ENCODE measurements at regions not wholly inside any gene's neighbourhood (a gene's known extent, or its start where the extent isn't known, plus 50 kb on each side); places are given as distances from the start of the nearest gene placed in this dataset.
A peak's percentile ranks its signal among the peaks of the same experiment; 100 is the strongest.
"Not testable (repeated sequence)": the region's sequence is repeated elsewhere in the genome, so short reads cannot be mapped to it uniquely, and the experiment has no call there.

DNA sequence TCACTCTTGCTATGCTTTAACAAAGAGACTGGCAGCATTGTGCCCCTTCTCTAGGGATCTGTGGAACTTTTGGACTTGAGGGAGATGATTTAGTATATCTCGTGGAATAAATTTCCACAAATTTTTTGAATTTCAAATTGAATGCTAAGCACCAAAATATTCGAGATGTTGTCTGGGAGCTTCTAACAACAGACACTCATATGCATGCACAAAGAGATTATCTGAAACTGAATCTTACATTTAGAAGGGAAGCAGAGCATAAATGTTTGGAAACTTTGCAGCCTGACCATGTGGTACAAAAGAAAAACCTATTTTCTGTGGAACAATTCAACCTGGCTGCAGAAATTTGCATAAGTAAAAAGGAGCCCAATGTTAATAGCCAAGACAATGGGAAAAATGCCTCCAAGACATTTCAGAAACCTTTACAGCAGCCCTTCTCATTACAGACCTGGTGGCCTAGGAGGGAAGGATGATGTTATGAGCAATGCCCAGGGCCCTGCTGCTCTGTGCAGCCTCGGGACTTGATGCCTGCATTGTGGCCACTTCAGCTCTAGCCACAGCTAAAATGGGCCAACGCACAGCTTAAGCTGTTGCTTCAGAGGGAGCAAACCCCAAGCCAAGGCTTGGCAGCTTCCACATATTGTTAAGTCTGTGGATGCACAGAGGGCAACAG lies 285.8 kb upstream of the FAM174A start:
- DNase-seq, result no peak

DNA sequence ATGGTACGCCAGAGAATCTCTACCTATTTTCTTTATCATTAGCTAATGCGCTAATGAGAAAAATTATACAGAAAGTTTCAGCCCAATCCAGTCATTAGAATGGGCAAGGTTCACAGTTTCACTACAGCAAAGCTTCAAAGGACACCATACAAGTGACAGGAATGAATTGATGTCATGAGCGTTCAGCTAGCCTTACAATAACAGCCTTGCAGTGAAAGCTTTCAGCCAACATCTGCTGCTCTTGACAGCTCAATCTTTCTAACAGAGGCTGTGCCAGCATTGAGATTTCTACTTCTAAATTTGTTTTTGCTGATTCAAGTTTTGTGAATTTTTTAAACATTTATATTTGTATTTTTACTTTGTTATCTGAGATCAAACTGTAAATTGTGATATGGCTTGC lies 302.4 kb upstream of the FAM174A start:
- DNase-seq, result peak in 4 of 58 donors; percentile 1 to 16 (median 8)

DNA sequence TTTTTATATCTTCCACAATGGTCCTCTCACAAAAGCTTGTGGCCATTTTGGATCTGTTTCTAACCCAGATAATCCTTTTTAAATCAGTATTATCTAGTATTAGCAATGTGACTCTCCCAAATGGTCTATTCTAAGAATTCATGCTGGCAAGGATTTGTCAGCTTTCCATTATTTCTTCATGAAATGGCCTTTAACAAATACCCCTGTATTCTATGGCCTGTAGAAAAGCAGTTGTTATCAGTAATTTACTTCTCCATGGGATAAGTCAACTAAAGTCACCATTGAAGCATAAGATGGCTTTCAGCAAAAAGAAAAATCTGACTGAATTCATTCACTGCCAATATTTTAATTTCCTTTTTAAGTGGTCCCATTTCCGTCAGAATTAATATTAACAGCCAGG lies 346.4 kb upstream of the FAM174A start:
- DNase-seq, result no peak

DNA sequence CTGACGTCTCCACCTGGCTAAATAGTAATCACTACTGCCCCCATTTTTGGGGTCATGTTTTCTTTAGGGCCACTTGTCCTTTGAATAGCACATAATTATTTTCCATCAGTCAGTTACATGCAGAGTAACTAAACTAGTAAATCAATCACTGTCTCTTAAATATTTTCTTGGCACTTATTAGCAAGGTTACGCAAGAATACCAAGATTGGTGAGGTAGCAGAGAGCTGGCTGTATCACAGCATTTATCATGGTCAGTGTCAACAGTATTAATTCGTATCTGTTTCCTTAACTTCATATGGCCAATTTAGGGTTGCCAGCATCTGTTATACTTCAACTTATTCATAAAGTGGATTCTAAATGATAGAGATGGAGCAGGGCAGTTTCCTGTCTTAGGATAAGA lies 346.8 kb upstream of the FAM174A start:
- DNase-seq, result no peak

DNA sequence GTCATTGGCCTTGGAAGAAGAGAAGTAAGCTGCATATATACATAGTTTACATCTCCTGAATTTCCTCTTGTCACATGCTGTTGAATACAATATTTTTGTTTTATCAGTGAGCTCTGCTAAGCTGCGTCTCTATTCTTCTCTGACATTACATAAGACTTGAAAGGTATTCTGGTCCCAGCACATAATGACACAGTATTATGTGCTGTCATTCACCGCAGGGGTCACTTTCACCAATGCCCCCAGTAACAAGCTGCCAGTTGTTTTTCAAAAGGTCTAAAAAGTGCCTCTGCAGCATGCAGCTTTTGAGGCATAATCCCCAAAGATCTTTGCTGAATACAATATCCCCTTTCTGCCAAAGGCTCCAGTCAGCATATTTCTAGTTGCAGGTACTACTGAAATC lies 349.0 kb upstream of the FAM174A start:
- DNase-seq, result no peak

DNA sequence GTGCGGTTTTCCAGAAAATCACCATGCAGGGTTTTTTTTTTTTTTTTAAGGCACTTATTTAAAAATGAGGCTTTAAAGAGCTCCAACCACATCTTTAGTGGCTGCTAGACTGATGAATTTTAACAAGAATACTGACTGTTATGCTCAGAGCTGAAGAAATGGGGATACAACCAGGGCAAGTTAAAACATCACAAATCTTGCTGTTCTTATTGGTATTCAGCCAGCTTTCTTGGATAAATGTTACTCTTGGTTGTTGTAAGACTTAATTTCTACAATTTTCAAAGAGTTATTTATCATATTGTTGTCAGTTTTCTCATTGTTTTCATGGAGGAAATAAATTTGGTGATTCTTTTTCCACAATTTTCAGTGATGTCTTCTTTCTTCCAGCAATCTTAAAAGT lies 352.8 kb upstream of the FAM174A start:
- no peak for DNase-seq

DNA sequence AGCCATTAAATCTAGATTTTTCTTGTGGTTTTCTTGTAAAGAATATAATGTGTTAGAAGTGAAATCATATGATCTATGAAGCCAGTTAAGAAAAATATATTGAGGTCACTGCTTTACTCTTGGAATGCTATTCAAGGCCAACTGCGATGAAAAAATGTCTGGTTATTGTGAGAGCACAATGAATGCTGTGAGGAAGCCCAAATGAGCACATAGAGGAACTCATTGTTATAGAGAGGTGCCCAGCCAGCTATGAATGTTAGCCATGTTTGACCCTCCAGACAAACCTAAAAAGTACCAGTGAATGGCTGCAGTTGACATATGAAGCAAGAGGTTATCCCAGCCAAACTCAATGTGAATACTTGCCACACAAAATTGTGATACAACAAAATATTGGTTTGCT lies 359.8 kb upstream of the FAM174A start:
- DNase-seq, result no peak

DNA sequence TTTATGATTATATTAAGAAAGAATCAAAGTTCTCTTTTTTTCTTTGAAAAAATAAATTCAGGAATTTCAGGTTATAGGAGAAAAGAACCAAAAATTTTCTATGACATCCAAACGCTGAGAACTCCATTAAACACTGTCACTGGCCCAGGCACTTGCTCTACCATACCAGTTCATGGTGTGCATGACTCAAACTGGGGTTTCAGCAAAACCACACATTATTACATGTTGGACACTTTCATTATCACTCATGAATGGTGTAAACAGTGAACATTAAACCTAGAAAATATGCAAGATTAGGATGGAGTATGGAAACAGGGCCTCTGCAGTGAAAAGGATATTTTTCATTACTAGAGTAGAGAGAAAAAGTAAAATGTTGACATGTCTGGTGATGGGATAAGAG lies 369.9 kb upstream of the FAM174A start:
- no peak for DNase-seq

DNA sequence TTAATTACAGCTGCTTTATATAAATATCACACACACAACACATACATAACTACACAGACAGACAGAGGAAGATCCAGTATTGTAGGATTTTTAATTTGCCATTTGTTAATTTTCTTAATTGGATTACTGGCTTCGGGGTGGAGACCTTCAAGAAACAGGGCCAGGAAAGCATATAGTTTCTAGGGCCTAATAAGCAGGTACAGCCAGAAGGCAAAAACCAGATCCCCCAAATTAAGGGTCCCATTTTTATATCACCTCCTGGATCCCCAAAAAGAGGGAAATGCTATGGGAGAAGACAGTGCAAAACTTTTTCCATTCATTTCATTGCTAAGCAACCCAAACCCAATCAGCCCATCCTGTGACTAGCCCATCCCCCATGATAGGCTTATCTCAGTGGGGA lies 373.3 kb upstream of the FAM174A start:
- no peak for DNase-seq

DNA sequence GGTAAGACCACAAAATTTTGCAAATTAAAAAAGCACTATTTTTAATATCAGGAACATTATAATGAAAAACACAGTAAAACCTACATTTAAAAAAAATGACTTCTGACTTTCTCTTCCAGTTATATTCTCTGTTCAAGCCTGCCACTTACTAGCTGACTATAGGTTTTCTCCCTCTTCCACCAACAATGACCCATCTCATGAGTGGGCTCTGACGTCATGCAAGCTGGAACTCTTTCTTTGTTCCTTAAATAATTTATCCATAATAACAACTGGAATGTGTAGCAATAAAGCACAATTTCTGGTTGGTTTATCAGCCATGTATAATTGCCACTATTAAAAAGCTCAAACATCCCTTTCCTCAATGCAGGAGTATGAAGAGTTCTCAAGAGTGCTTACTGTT lies 378.1 kb upstream of the FAM174A start:
- no peak for DNase-seq

DNA sequence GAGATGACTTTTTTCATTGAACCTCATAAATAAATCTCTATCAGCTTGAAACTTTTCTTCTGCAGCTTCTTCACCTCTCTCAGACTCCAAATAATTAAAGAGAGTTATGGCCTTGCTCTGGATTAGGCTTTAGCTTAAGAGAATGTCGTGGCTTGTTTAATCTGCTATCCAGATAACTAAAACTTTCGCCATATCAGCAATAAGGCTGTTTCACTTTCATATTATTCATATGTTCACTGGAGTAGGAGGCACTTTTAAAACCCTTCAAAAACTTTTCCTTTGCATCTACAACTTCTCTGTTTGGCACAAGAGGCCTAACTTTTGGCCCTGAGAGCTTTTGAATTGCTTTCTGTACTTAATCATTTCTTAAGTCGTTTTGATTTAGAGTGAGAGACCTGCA lies 386.9 kb upstream of the FAM174A start:
- no peak for DNase-seq

DNA sequence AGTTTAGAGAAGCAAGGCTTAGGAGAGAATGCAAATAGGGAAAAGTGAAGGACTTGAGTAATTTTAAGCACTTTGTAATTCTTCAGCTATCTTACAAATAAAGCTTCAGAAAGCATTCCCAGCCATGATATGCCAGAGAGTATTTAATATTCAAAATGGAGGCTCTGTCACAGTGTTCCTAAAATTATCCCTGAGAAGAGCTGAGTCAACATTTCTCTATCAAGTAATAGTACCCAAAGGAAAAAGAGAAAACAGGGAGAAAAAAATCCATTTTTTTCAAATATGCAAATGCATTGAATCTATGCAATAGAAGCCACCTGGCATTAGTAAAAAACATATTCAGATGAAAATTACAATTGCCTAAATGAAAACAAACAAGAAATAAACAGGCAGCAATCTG lies 392.6 kb upstream of the FAM174A start:
- no peak for DNase-seq

DNA sequence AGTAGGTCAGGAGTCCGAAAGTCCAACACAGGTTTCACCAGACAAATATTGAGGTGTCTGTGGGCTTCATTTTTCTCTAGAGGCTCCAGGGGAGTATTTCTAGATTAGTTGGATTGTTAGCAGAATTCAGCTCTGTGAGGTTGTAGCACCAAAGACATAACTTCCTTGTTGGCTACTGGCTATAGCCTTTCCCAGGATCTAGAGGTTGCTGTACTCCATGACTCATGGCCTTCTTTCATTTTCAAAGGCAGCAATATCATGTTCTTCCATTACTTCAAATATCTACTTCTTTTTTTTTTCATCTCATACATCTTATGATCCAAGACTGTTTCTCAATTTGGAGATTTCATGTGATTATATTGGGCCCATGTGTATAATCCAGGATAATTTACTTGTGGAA lies 404.0 kb upstream of the FAM174A start:
- DNase-seq, result no peak

DNA sequence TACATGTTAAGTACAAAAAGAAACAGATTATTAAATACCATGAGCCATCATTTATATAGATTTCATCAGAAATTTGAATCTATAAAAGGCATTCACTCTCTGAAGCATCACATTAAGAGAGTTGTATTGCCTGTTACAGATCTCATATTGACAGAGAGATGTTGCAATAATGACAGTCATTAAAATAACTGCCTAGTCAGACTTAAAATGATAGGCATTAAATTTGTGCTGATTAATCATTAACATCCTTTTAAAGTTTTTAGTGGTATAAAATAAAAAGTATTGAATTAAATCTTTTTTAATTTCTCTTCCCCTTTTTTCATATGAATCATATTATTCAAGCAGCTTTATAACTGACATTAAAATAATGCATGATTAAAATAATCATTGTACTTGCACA lies 404.9 kb upstream of the FAM174A start:
- DNase-seq, result no peak

DNA sequence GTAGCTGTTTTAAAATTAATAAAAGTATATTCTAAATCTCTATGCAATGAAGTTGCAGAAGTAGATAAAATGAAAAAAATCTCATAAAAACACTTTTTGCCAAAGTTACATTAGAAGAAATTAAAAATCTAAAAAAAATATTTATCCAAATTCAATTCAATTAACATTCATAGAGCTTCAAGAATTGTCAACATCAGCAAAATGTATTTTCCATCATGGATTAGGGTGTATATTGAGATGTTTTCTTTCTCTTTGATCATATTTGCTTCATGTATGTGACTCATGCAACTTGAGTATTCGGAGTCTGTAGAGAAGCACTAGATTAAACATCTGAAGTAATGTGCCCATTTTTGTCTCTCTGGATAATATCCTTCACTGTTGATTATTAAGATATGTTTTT lies 415.3 kb upstream of the FAM174A start:
- DNase-seq, result no peak

DNA sequence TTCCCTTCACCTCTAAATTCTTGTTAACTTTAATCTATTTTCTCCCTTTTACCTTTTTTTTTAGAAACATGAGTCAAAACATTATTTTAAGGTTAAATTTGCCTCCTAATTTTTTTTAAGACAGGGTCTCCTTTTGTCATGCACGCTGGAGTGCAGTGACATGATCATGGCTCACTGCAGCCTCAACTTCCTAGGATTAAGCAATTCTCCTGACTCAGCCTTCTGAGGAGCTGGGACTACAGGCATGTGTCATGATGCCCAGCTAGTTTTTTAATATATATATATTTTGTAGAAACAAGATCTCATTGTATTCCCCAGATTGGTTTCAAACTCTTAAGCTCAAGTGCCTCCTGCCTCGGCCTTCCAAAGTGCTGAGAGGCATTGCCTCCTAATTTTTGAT lies 424.7 kb upstream of the FAM174A start:
- no peak for DNase-seq

DNA sequence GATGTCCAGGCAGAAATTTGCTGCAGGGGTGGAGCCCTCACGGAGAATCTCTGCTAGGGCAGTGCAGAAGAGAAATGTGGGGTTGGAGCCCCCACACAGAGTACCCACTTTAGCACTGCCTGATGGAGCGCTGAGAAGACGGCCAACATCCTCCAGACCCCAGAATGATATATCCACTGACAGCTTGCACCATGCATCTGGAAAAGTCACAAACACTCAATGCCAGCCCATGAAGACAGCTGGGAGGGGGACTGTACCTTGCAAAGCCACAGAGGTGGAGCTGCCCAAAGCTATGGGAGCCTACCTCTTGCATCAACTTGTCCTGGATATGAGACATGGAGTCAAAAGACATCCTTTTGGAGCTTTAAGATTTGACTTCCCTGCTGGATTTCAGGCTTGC lies 426.3 kb upstream of the FAM174A start:
- no peak for DNase-seq

DNA sequence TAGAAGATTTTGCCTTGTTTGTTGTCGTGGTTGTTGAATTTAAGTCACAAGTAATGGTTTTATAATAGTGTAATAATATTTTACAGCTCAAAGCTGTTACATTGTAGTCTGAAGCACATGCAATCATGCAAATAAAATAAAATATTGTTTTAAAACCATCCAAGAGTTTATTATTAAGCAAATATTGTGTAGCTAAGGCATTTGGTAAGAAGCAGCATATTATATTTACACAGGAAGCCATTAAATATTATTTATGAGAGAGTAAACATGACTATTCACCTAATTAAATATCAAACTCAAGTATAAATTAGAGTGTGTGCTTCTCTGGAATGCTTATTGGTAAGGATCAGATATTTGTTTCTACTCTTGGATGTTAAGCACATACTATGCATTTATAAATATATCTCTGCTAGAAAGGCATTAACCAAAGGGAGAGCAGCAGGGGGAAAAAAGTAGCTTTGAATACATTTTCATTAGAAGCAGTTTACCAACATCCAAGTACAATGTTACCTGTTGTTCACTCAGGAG lies 431.5 kb upstream of the FAM174A start:
- DNase-seq, result not testable (repeated sequence)

DNA sequence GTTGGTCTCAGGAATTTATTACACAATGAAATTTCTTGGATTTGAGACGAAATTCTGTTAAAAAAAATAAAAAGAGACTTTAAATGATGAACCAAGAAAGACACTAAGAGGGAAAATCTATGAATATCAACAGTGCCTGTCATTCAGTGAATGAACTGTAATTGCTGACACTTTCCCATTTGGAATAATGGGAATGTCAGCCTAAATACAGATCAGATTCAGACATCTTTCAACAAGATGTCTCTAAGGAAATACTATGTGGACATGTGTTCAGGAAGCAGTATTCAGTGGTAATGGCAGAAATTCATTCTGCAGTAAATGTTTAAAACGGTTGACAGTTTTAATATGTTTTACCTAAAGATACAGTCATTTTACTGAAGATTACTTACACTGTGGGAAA lies 433.7 kb upstream of the FAM174A start:
- DNase-seq, result not testable (repeated sequence)

DNA sequence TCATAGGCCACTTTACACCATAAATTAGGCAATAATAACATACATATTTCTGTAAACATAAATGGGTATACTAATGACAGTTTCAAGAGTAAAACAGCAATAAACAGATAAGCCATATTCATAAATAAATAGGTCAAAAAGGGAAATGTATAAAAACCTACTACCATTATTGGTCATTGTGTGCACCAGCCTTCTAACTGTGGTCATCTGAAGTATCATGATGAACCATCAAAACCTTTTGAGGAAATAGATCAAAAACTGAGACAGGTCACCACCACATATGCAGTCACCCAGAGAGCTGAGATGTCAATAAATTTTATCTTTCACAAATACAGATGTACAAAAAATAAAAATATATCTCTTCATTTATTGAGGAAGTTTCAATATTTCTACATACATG lies 438.8 kb upstream of the FAM174A start:
- not testable (repeated sequence) for DNase-seq

DNA sequence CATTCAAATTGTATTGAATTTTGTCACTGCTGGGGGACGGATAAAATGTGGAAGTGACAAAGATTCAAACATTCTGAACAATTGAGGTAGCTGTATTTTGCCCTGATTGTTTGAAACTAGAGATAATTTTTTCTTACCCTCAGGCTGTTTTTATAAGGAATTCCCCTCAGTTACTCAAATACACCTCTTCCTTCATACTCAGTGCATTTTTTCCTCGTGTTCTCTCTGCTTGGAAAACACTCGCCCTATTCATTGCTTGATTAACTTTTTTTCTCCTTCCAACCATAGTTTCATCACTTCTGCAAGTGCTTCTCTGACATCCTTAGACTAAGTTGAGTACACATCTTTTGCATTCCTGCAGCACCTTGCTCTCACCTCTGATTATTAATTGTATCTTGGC lies 454.5 kb upstream of the FAM174A start:
- not testable (repeated sequence) for DNase-seq

DNA sequence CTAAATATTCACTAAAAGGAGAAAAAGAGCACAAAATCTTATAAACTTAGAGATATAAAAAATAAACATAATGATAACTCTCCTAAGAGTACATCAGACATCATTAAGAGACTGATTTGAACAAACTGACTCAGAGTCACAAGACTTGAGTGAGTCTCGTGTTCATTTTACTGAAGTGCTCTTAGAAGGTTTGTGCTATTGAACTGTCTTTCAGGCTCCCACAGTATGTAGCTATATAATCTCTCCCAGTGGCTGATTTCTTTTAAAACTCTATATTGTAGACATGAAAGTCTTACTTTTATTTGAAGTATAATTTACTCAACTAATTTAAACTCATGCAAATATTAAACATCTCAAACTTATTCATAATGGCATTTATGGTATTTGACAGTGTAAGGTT lies 456.0 kb upstream of the FAM174A start:
- not testable (repeated sequence) for DNase-seq

DNA sequence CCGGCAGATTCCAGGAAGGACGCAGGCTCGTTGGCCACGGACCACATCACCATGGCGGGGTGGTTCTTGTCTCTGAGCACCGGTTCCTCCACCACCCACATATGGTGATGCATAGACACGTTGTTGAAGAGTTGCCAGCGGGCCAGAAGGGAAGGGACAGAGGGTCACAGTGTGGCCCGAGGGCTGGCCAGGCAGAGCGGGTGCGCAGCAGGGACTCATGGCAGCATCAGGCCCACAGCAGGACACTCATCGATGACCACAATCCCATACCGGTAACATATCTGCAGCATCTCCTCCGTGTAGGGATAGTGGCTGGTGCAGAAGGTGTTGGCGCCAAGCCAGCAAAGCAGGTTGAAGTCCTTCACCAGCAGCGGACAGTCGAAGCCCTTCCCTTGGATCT lies 469.2 kb upstream of the FAM174A start:
- DNase-seq, result not testable (repeated sequence)

DNA sequence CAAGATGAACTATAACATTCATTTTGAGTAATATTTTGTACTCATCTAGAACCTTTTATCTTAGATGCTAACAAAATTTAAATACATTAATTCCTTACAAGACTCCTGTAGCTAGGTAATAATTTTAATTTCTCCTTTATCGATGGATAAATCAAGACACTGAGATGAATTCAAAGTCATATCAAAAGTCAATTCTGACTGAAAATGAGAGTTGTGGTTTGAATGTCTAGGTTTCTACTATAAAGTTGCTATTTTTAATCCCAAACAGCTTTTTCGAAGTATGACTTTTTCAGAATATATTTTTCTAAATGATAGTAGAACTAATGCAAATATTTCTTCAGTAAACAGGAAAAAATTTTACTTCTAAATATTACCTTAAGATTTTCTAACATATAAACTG lies 491.7 kb upstream of the FAM174A start:
- no peak for DNase-seq

Data from anterior cingulate cortex (tissue), 58 donors.